ENCODE measurements at regions not wholly inside any gene's neighbourhood (a gene's known extent, or its start where the extent isn't known, plus 50 kb on each side); places are given as distances from the start of the nearest gene placed in this dataset.

- H3K4me1 ChIP-seq, result no peaks in the 10 kb centered on the region
- TF ChIP-seq, protein P1, sequence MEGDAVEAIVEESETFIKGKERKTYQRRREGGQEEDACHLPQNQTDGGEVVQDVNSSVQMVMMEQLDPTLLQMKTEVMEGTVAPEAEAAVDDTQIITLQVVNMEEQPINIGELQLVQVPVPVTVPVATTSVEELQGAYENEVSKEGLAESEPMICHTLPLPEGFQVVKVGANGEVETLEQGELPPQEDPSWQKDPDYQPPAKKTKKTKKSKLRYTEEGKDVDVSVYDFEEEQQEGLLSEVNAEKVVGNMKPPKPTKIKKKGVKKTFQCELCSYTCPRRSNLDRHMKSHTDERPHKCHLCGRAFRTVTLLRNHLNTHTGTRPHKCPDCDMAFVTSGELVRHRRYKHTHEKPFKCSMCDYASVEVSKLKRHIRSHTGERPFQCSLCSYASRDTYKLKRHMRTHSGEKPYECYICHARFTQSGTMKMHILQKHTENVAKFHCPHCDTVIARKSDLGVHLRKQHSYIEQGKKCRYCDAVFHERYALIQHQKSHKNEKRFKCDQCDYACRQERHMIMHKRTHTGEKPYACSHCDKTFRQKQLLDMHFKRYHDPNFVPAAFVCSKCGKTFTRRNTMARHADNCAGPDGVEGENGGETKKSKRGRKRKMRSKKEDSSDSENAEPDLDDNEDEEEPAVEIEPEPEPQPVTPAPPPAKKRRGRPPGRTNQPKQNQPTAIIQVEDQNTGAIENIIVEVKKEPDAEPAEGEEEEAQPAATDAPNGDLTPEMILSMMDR (IDR thresholded peaks at IDR 0.05), result no peak
- no peak for TF ChIP-seq POLR2A (IDR thresholded peaks at IDR 0.05)
- H3K9me3 ChIP-seq, result no peaks in the 10 kb centered on the region
- no peaks in the 10 kb centered on the region for H3K27me3 ChIP-seq
- no peaks in the 10 kb centered on the region for H3K36me3 ChIP-seq
- H3K27ac ChIP-seq, result no peak overlapping the region
- no peak for DNase-seq
- H3K4me3 ChIP-seq, result no peak overlapping the region
Observed at GRCh38 chr22:44632541-44633396, 69.2 kb upstream of the PRR5 start.

GRCh38 chr22:44630826-44631225, 71.2 kb upstream of the PRR5 start:
- Histone ChIP-seq H3K4me1 (no peaks in the 10 kb centered on the region), H3K27ac (no peak overlapping the region), H3K4me3 (no peak overlapping the region), H3K36me3 (no peaks in the 10 kb centered on the region), H3K9me3 (no peaks in the 10 kb centered on the region), H3K27me3 (no peaks in the 10 kb centered on the region)
- no peak for TF ChIP-seq POLR2A (IDR thresholded peaks at IDR 0.05)
- TF ChIP-seq, protein P1 (IDR thresholded peaks at IDR 0.05), result no peak
- DNase-seq, result no peak

DNA sequence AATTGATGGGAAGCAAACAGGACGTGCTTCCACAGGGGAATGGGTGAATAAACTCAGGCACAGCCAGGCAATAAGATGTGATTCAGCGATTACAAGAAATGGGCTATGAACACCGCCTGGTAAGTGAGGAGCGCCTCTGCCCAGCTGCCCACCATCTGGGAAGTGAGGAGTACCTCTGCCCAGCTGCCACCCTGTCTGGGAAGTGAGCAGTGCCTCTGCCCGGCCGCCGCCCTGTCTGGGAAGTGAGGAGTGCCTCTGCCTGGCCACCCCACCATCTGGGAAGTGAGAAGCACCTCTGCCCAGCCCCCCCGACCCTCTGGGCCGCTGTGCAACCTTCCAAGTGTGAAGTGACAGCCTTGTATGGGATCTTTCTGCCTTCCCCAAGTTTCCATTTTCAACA, 73.2 kb upstream of the PRR5 start:
- H3K9me3 ChIP-seq, result no peaks in the 10 kb centered on the region
- no peaks in the 10 kb centered on the region for H3K4me1 ChIP-seq
- no peaks in the 10 kb centered on the region for H3K36me3 ChIP-seq
- no peaks in the 10 kb centered on the region for H3K27me3 ChIP-seq
- H3K27ac ChIP-seq, result no peak overlapping the region
- TF ChIP-seq POLR2A (IDR thresholded peaks at IDR 0.05), result no peak
- TF ChIP-seq, protein P1 (IDR thresholded peaks at IDR 0.05), result no peak
- DNase-seq, result no peak
- no peak overlapping the region for H3K4me3 ChIP-seq

GRCh38 chr22:44628273-44628672, 73.7 kb upstream of the PRR5 start:
- DNase-seq, result no peak
- Histone ChIP-seq H3K36me3 (no peaks in the 10 kb centered on the region), H3K4me3 (no peak overlapping the region), H3K4me1 (no peaks in the 10 kb centered on the region), H3K27ac (no peak overlapping the region), H3K9me3 (no peaks in the 10 kb centered on the region), H3K27me3 (no peaks in the 10 kb centered on the region)
- no peak for TF ChIP-seq POLR2A (IDR thresholded peaks at IDR 0.05)
- TF ChIP-seq, protein P1 (IDR thresholded peaks at IDR 0.05), result no peak

GRCh38 chr22:44627521-44628139, 74.4 kb upstream of the PRR5 start:
- no peak overlapping the region for H3K4me3 ChIP-seq
- no peak for DNase-seq
- no peaks in the 10 kb centered on the region for H3K36me3 ChIP-seq
- no peak for TF ChIP-seq POLR2A (IDR thresholded peaks at IDR 0.05)
- TF ChIP-seq, protein P1 (IDR thresholded peaks at IDR 0.05), result no peak
- H3K9me3 ChIP-seq, result no peaks in the 10 kb centered on the region
- H3K27me3 ChIP-seq, result no peaks in the 10 kb centered on the region
- no peaks in the 10 kb centered on the region for H3K4me1 ChIP-seq
- H3K27ac ChIP-seq, result no peak overlapping the region

Data from Peyer's patch (tissue), 4 donors.